ENCODE measurements at regions not wholly inside any gene's neighbourhood (a gene's known extent, or its start where the extent isn't known, plus 50 kb on each side); places are given as distances from the start of the nearest gene placed in this dataset.

- Histone ChIP-seq H3K27me3 (ENCODE audit: low read depth) (no peaks in the 10 kb centered on the region), H3K27ac (replicated peaks) (no peak overlapping the region)
Measured at GRCh38 chr12:90842477-90842876, 112.5 kb downstream of the CCER1 start.

GRCh38 chr12:90841336-90841735 lies 113.6 kb downstream of the CCER1 start:
- H3K9me3 ChIP-seq (replicated peaks), result no peaks in the 10 kb centered on the region
- no peak for TF ChIP-seq CTCF (IDR thresholded peaks at IDR 0.05; ENCODE audit: borderline replicate concordance)
- no peaks in the 10 kb centered on the region for H3K27me3 ChIP-seq (ENCODE audit: low read depth)
- H3K4me1 ChIP-seq, result peaks cover 9% of the 10 kb centered on the region
- no peak overlapping the region for H3K27ac ChIP-seq (replicated peaks)
- H3K4me3 ChIP-seq, result no peak overlapping the region
- no peak for DNase-seq
- intact Hi-C loops (cut with micrococcal nuclease), result no loop called here
- H3K36me3 ChIP-seq, result no peaks in the 10 kb centered on the region

More at GRCh38 chr12:90842477-90842876, 112.5 kb downstream of the CCER1 start:
- no peak overlapping the region for H3K4me3 ChIP-seq
- H3K4me1 ChIP-seq, result peaks cover under 1% of the 10 kb centered on the region
- no peaks in the 10 kb centered on the region for H3K36me3 ChIP-seq
- intact Hi-C loops (cut with micrococcal nuclease), result no loop called here
- no peak for DNase-seq
- TF ChIP-seq CTCF (IDR thresholded peaks at IDR 0.05; ENCODE audit: borderline replicate concordance), result no peak
- H3K9me3 ChIP-seq (replicated peaks), result no peaks in the 10 kb centered on the region

- intact Hi-C loops (cut with micrococcal nuclease), result no loop called here
- TF ChIP-seq CTCF (IDR thresholded peaks at IDR 0.05; ENCODE audit: borderline replicate concordance), result no peak
- peaks cover 17% of the 10 kb centered on the region for H3K4me1 ChIP-seq
- no peak for DNase-seq
- no peak overlapping the region for H3K27ac ChIP-seq (replicated peaks)
- H3K27me3 ChIP-seq (ENCODE audit: low read depth), result no peaks in the 10 kb centered on the region
- no peak overlapping the region for H3K4me3 ChIP-seq
- no peaks in the 10 kb centered on the region for H3K9me3 ChIP-seq (replicated peaks)
- H3K36me3 ChIP-seq, result no peaks in the 10 kb centered on the region
Measured at GRCh38 chr12:90839346-90839745, 115.6 kb downstream of the CCER1 start.

- DNase-seq, result no peak
- H3K4me1 ChIP-seq, result peaks cover 17% of the 10 kb centered on the region
- H3K27ac ChIP-seq (replicated peaks), result peak overlapping the region; percentile 12
Measured at GRCh38 chr12:90836689-90837088, 118.3 kb downstream of the CCER1 start.

DNA sequence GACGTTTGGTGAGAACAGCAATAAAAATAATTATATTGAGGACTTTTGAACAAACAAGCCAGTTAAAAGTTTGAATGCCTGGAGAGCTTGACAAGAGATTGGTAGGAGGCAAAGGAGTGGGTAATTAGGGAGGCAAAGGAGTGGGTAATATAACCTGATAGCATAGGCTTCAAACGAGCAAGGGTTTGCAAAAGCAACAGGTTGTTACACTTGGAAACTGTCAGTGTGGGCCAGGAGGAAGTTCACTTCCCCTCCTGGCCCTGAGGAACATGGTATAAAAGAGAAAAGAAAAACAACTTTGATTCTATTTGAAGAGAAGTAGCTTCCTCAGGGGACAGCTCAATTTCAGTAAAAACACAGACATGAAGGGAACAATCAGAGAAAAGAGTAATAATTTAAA lies 121.7 kb downstream of the CCER1 start:
- H3K9me3 ChIP-seq (replicated peaks), result no peaks in the 10 kb centered on the region
- H3K4me1 ChIP-seq, result peaks cover 18% of the 10 kb centered on the region
- TF ChIP-seq CTCF (IDR thresholded peaks at IDR 0.05; ENCODE audit: borderline replicate concordance), result no peak

More at GRCh38 chr12:90836689-90837088, 118.3 kb downstream of the CCER1 start:
- TF ChIP-seq CTCF (IDR thresholded peaks at IDR 0.05; ENCODE audit: borderline replicate concordance), result no peak
- H3K36me3 ChIP-seq, result no peaks in the 10 kb centered on the region
- no peaks in the 10 kb centered on the region for H3K9me3 ChIP-seq (replicated peaks)
- intact Hi-C loops (cut with micrococcal nuclease), result no loop called here
- H3K27me3 ChIP-seq (ENCODE audit: low read depth), result no peaks in the 10 kb centered on the region
- no peak overlapping the region for H3K4me3 ChIP-seq

GRCh38 chr12:90832427-90832826 lies 122.5 kb downstream of the CCER1 start:
- H3K27me3 ChIP-seq (ENCODE audit: low read depth), result no peaks in the 10 kb centered on the region
- H3K4me1 ChIP-seq, result peaks cover 25% of the 10 kb centered on the region
- intact Hi-C loops (cut with micrococcal nuclease), result no loop called here
- DNase-seq, result no peak
- H3K36me3 ChIP-seq, result no peaks in the 10 kb centered on the region
- H3K27ac ChIP-seq (replicated peaks), result no peak overlapping the region
- TF ChIP-seq CTCF (IDR thresholded peaks at IDR 0.05; ENCODE audit: borderline replicate concordance), result no peak
- H3K4me3 ChIP-seq, result no peak overlapping the region
- H3K9me3 ChIP-seq (replicated peaks), result no peaks in the 10 kb centered on the region

More for the DNA sequence above, 121.7 kb downstream of the CCER1 start:
- DNase-seq, result no peak
- no peaks in the 10 kb centered on the region for H3K36me3 ChIP-seq
- H3K27me3 ChIP-seq (ENCODE audit: low read depth), result no peaks in the 10 kb centered on the region
- H3K4me3 ChIP-seq, result no peak overlapping the region
- intact Hi-C loops (cut with micrococcal nuclease), result no loop called here
- H3K27ac ChIP-seq (replicated peaks), result no peak overlapping the region

Data from left ventricle myocardium inferior (tissue), 1 donor.